Gastroesophageal sphincter (tissue), 3 donors: ENCODE measurements at regions not wholly inside any gene's neighbourhood (a gene's known extent, or its start where the extent isn't known, plus 50 kb on each side); places are given as distances from the start of the nearest gene placed in this dataset.

Experiments used
- CTCF ChIP-seq, 4 experiments: fragments of 200-600 bp in 2 of 4; fragments of 450-650 bp in 2 of 4; sonication (generic) in 1 of 4; IDR thresholded peaks; one replicate each; pipeline ENCODE4 v1.5.1; 2017 to 2019; ENCODE audit warnings: antibody characterized with exemption in 4 of 4, mild to moderate bottlenecking in 2 of 4, moderate library complexity in 2 of 4
- EP300 ChIP-seq: sonication (generic); formaldehyde crosslinking; IDR thresholded peaks from one replicate; pipeline ENCODE4 v1.6.1; 2017; ENCODE audit warnings: antibody characterized with exemption, mild to moderate bottlenecking
- POLR2A ChIP-seq, 2 donors: fragments of 450-650 bp; IDR thresholded peaks; one replicate each; pipeline ENCODE4 v1.6.1; 2017; ENCODE audit warnings: antibody characterized with exemption in 2 of 2, mild to moderate bottlenecking in 2 of 2, moderate library complexity in 1 of 2
- POLR2AphosphoS5 ChIP-seq: sonication (generic); formaldehyde crosslinking; IDR thresholded peaks from one replicate; pipeline ENCODE4 v1.6.1; 2017; ENCODE audit warnings: antibody characterized with exemption

- TF ChIP-seq POLR2A (IDR thresholded peaks at IDR 0.05) (no peak), CTCF (IDR thresholded peaks at IDR 0.05) (no peak), POLR2AphosphoS5 (no peak), EP300 (no peak)
These were observed 104.4 kb upstream of the SERBP1 start for GRCh38 chr1:67534627-67535065.
